Left lobe of liver (tissue), 2 donors: ENCODE measurements at regions not wholly inside any gene's neighbourhood (a gene's known extent, or its start where the extent isn't known, plus 50 kb on each side); places are given as distances from the start of the nearest gene placed in this dataset.

Source experiments
- ATAC-seq: fragments of 200-7000 bp; cut with Tn5 transposase; one replicate; pipeline ENCODE4 v1.9.1; 2020; ENCODE audit warnings: mild to moderate bottlenecking, moderate library complexity
- DNase-seq: peaks from one replicate; pipeline ENCODE4 v3.0.0-alpha.2; 2020; ENCODE audit warnings: low spot score
- donor health status: DM: no; HTN: no; CAD: no; lungs with moderate emphysema.
- donor health status: DM: no; HTN: yes; CAD: no.

GRCh38 chr10:29962166-29962850, 97.1 kb downstream of the JCAD start:
- DNase-seq, result no peak

DNA sequence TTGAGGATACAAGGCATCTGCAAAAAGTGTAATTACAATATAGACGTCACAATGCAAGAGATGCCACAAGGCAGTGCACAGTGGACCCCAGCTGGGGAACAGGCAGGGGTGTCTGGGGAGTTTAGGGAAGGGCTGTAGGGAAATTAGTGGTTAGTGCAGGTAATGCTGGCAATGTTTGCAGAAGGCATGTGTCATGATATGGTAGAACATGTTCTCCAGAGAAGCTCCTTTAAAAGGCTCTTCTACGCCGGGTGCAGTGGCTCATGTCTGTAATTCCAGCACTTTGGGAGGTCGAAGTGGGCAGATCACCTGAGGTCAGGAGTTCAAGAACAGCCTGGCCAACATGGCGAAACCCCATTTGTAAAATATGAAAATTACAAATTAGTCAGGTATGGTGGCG, 98.0 kb downstream of the JCAD start:
- no peak for ATAC-seq
- DNase-seq, result no peak

More at GRCh38 chr10:29962166-29962850, 97.1 kb downstream of the JCAD start:
- no peak for ATAC-seq

DNA sequence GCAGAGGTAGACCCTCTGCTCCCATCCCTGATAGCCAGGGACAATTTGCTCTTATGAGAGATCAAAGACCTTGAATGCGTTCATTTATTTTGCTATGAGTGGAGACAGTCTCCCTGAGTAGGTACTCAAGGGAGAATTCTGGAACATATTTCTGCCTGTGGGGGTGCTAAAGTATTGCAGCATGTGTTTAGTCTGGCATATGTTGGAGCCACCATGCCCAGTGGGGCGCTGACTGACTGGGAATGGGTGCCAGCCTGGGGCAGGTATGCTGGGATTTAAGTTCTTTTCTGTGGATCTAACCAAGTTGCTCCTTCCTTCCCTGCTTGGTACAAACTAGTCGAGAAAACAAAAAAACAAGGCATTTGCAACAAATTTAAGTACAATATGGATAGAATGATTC, 99.1 kb downstream of the JCAD start:
- ATAC-seq, result peak; percentile 17

GRCh38 chr10:29959586-29959985, 99.8 kb downstream of the JCAD start:
- ATAC-seq, result no peak
- no peak for DNase-seq

More for the DNA sequence above, 99.1 kb downstream of the JCAD start:
- DNase-seq, result no peak

- ATAC-seq, result no peak
- no peak for DNase-seq
Observed at GRCh38 chr10:29958440-29958839, 100.9 kb downstream of the JCAD start.

DNA sequence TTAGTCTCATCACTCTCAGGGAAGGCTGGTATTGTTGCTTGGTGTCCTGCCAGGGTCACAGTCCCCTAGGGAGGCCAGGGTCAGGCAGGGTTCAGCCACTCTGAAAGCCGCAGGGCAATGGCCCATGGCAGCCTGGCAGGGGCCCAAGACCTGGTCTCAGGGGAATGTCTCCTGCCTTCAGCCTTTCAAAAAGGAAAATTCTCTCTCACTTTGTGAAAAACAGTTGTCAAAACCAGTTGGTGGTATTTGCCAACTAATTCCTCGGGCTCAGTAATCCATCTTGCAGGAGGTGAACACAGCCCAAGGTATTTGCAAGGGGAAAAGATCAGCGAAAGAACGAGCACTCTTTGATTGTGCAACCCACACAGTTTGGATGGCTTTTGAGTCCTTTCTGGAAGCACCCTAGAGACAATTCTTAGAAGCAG, 101.5 kb downstream of the JCAD start:
- peak; percentile 69 for ATAC-seq
- DNase-seq, result peak; percentile 97

GRCh38 chr10:29957236-29957635, 102.2 kb downstream of the JCAD start:
- ATAC-seq, result no peak
- DNase-seq, result no peak

DNA sequence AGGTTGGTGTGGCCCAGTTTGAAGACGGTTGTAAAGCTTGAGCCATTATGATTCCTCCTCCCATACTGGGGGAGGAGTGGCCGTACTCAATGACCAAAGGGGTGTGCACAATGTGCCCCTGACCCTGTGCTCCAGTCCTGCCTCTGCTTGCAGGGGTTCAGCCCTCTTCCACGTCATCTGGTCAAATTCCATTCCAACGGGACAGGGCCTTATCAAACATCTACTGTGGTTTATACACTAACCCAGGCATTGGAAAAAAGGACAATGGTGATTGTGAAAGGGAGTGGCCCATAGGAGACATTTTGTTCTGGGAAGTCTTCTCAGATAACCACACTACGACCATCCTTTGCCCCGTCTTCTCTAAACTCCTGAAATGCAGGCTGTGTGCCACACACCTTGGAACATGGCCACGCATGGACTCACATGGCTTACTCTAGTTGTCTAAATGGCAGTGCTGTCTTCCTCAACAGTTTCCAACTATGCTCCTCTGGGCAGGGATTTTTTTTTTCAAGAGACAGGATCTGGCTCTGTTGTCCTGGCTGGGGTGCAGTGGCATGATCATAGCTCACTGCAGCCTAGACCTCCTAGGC, 103.0 kb downstream of the JCAD start:
- DNase-seq, result peak; percentile 95
- ATAC-seq, result peak; percentile 74

DNA sequence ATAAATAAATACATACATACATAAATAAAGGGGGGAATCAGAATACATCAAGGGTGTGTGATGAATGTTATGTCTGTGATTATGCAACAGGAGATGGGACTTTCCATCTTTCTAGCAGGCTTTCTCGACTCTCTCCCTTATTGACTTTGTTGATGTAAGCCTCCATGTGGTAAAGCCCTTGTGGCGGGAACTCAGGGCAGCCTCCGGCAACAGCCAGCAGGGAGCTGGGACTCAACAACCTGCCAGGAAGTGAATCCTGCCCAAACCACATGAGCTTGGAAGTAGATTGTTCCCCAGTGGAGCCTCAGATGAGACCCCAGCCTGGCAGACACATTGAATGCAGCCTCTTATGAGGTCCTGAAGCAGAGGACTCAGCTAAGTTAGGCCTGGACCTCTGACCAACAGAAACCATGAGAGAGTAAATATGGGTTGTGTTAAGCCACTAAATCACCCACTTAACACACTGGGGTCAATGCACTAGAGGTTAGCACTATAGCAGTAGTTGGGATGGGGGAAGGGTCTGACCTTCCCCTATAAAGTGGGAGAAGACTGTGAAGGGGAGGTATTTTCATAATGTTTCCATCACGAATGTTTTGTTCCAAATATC, 104.0 kb downstream of the JCAD start:
- peak; percentile 23 for ATAC-seq
- DNase-seq, result peak; percentile 72

DNA sequence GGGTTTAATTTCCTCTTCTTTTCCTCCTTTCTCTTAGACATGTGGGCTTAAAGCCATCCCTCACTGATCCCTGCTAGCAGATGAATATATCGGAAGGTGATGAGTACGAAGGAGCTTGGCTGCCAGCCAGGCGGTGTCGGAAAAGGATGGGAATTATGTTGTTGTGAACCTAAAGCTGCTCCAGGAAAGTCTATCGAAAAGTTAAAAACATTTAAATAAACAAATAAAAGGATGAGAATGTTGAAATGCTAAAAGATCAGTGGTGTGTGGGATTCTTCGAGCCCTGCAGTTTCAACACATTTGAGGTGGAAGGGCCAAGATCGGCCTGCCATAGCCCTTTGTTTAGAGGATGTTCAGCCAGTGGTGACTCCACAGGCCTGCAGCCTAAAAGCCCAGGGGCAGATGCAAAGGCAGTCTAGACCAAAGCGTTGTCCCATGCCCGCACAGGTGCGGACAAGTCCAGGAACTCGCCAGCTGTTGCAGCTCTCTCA, 107.9 kb downstream of the JCAD start:
- DNase-seq (no peak), ATAC-seq (no peak)

DNA sequence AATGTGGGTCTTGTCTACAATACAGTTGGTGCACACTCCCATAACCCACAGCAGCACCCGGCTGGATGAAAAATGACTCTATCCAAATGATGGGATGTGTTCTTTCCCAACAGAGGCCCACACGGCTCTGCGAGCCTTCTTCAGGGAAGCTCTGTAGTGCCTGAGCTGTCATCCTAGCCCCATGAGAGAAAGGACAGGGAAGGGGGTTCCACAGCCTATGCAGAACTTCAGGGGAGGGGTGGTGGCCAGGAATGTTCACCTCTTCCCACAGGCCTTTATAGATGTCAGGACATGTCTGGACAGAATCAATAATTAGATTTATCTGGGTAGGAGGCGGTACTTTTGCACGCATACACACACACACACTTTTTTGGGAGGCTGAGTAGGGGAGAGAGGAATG, 109.0 kb downstream of the JCAD start:
- DNase-seq (no peak), ATAC-seq (no peak)

DNA sequence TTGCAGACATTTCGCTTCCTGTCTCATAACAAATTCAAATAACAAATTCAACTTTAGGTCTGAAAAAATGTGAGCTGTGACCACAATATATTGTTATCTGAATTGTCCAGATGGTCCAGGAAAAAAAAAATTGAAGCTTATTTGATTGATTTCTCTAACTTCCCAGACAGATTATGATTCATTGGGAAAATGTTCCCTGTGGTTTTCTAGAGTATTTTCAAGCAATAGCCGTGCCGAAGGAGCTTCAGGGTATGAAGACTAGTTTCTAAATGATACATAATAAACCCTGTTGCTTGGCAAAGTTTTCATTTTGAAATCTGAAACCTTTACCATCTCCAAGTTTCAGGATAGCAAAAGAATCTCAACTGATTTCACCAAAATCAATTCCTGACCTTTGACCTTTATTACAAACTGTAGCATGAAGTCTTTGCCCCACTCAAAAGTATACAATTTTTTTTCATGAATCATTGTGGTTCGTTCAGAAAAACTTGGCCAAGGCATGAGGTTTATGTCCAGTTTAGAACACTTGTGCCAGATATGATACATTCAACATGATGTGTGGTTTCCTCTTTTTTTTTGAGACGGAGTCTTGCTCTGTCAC, 109.9 kb downstream of the JCAD start:
- ATAC-seq (no peak), DNase-seq (no peak)

DNA sequence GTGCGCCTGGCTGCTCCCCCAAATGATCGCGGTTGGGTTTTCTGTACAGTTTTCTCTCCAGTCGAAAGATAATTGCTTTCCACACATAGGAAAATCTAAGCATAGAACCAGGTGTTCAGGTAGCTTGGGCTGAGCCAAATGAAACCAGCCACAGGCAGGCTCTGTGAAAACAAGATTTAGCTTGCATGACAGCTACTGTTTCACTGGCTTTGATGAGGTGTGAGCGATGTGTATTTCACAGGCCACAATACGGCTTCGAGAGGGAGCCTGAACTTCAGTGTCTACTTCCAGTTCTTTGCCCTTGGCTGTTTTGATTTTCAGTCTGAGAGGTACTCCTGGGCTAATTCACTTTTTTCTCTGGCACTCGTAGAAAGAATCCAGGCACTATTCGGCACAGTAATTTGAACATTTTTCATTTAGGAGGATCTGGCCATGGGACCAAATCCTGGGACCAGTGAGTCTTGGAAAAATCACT, 110.5 kb downstream of the JCAD start:
- ATAC-seq, result peak; percentile 21

DNA sequence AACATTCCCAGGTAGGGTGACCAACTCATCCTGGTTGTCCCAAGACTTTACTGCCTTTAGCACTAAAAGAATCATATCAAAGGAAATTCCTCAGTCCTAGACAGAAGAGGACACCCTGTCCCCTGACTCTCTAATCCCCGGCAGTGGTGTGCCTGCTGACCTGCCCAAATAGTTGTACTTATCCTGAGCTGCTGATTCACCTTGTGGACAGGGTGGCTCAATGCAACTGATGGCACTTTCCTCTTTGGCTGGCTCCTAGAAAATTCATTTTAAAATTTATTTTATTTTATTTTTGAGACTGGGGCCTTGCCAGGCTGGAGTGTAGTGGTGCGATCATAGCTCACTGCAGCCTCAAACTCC, 111.7 kb downstream of the JCAD start:
- DNase-seq, result no peak
- peak; percentile 67 for ATAC-seq

More for the DNA sequence above, 110.5 kb downstream of the JCAD start:
- no peak for DNase-seq

DNA sequence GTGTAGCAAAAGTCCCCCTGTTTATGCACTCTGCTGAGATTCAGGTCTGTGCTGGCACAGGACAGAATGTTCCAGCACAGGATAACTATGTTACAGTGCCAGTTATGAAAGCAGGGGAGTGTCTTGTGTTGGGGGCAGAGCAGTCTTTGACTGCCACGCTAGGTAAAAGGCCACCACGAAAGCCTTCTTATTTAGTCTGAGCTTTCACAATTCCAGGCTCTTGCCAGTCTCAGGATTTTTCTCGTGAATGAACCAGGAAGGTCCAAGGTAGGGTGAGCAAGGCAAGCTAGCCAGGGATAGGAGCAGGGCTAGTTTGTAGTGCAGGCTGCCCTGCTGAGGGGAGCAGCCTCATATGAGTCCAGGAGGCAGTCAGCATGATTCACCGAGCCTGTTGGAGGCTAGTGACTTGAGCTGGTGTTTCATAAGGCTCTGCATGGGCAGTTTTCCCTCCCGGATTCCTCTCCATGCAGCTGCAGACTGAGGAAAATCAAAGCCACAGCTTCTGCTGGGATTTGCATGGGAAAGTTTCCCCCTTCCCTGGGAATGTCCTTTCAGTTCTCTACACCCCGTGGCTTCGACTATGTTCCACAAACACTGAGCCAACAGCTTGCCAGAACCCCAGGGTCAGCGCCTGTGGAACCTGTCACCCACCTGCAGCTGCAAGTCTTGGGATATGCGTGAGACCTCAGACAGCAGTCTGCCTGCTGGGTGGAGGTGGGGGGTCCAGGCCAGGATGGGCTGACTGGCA, 112.3 kb downstream of the JCAD start:
- DNase-seq, result peak; percentile 65
- peak; percentile 79 for ATAC-seq

DNA sequence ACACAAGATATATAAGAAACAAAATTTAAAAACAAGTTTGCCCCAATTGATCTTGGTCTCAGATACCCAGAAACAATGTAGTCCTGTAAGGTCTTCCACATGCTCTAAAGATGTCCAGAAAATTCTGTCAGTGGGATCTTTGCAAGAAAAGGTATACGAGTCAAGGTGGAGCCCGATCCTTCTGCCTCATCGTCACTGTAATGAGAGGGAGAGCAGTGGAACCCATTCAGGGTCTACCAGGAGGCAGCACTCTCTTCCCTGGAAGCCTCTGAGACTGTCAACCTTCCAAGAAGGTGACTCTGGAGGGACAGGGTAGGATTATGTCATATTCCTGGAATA, 112.8 kb downstream of the JCAD start:
- no peak for ATAC-seq
- DNase-seq, result no peak

- DNase-seq, result no peak
- no peak for ATAC-seq
Observed at GRCh38 chr10:29941476-29941875, 117.9 kb downstream of the JCAD start.

GRCh38 chr10:29932991-29933390, 126.4 kb downstream of the JCAD start:
- ATAC-seq, result no peak
- DNase-seq, result no peak

DNA sequence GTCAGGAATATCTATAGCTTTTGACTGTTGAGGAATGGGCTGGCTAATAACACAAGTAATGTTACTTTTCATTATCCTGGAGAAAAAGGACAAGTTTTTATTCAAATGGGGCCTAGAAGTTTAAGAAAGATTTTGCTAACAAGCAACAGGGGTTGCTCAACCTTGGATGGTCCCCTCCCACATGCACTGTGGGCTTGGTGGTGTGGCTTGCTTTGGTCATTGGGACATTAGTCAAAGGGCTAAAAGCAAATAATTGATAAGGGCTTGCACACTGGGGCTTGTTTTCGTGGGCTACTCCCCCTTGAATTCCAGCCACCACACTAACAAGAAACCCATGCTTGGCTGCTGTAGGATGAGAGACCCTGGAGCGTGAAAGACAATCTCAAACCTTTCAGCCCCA, 127.6 kb downstream of the JCAD start:
- DNase-seq (no peak), ATAC-seq (peak; percentile 53)

- ATAC-seq, result no peak
- peak; percentile 42 for DNase-seq
Observed at GRCh38 chr10:29929006-29929405, 130.4 kb downstream of the JCAD start.

DNA sequence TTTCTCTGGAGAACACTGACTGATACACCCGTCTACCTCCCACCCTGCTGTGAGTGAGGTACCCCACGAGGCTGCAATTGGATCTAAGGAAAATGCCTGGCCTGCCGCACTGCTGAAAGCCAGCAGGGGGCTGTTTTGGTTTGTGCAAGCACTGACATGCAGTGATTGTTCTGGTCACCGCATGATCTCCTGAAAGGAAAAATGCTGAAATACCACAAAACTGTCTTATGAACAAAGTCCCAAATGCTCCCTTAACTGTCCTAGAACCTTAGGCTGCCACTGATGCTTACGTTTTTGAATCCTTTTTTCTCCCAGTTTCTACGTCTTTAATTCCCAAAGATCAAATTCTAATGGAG, 132.7 kb downstream of the JCAD start:
- ATAC-seq, result peak; percentile 92
- DNase-seq, result peak; percentile 61
